HepG2 (cell line): ENCODE measurements at regions not wholly inside any gene's neighbourhood (a gene's known extent, or its start where the extent isn't known, plus 50 kb on each side); places are given as distances from the start of the nearest gene placed in this dataset.

Experiments used
- ATAC-seq: fragments of 200-7000 bp; cut with Tn5 transposase; 3 replicates; pipeline ENCODE4 v1.9.1; 2020; ENCODE audit warnings: mild to moderate bottlenecking, moderate library complexity
- BruUV-seq: library from RNA; stranded (reverse); fragments of 400-500 nt; replicated peaks from 2 replicates; lab custom pipeline; 2021; lab: Mats Ljungman, UMichigan
- CTCF ChIA-PET: fragments of 300-600 bp; formaldehyde crosslinking; extraction: SDS; loops from one replicate; lab custom pipeline; 2021; ENCODE audit warnings: low total read pairs, inconsistent platforms, low intra/inter-chr PET ratio; lab: Yijun Ruan, JAX
- POLR2A ChIA-PET: fragments of 350-600 bp; sonication (Branson Sonifier 250); formaldehyde crosslinking; loops from one replicate; lab custom pipeline; 2020; ENCODE audit warnings: antibody characterized with exemption, inconsistent platforms; lab: Yijun Ruan, JAX
- DNase-seq: peaks from one replicate; pipeline ENCODE4 v3.0.0-alpha.2; 2015; ENCODE audit warnings: low spot score
- FAIRE-seq: peaks from 3 replicates; lab custom pipeline; 2011; peaks lifted over from hg19 to GRCh38; lab: Jason Lieb, UNC
- H2AFZ ChIP-seq: one replicate; pipeline ENCODE4 v1.6.1; 2011; ENCODE audit warnings: low read length, inconsistent platforms
- H3K27ac ChIP-seq: fragments of 300-600 bp; 3 replicates; pipeline ENCODE4 v1.8.0; 2011; ENCODE audit warnings: mixed run types, mild to moderate bottlenecking, mixed read lengths, low read length, inconsistent platforms; ENCODE audit not compliant: insufficient read depth; ENCODE audit errors: extremely low read length
- H3K27me3 ChIP-seq, 2 experiments: fragments of 200-600 bp in 1 of 2; 2 replicates in 1 of 2; 3 replicates in 1 of 2; pipeline versions ENCODE4 v1.6.0 to v1.8.0; 2011; ENCODE audit warnings: low read length in 2 of 2, mild to moderate bottlenecking in 2 of 2, moderate library complexity in 2 of 2, inconsistent platforms in 1 of 2; ENCODE audit not compliant: insufficient read depth in 2 of 2, control insufficient read depth in 1 of 2
- H3K36me3 ChIP-seq, 2 experiments: fragments of 200-600 bp in 1 of 2; replicated peaks in 1 of 2; 2 replicates in 1 of 2; 3 replicates in 1 of 2; pipeline versions ENCODE4 v1.5.1 to v1.8.0; 2011; ENCODE audit warnings: low read length in 2 of 2, inconsistent platforms in 1 of 2; ENCODE audit not compliant: insufficient read depth in 2 of 2, control insufficient read depth in 1 of 2
- H3K4me1 ChIP-seq: 2 replicates; pipeline ENCODE4 v1.5.1; 2012; ENCODE audit warnings: low read length, inconsistent platforms; ENCODE audit not compliant: insufficient read depth
- H3K4me2 ChIP-seq: 2 replicates; pipeline ENCODE4 v1.6.0; 2011; ENCODE audit warnings: low read depth, low read length, inconsistent platforms
- H3K4me3 ChIP-seq, 3 experiments: fragments of 200-600 bp in 1 of 3; sonication (generic), shearing (Covaris generic) in 1 of 3; replicated peaks in 1 of 3; 2 replicates each; pipeline ENCODE4 v1.5.1; 2011 to 2016; ENCODE audit warnings: low read length in 3 of 3, inconsistent platforms in 2 of 3, low read depth in 2 of 3, mild to moderate bottlenecking in 2 of 3, control low read depth in 1 of 3, mixed read lengths in 1 of 3; ENCODE audit not compliant: insufficient read depth in 1 of 3
- H3K79me2 ChIP-seq: one replicate; pipeline ENCODE4 v1.6.1; 2011; ENCODE audit warnings: low read length, inconsistent platforms; ENCODE audit not compliant: insufficient read depth
- H3K9ac ChIP-seq: 2 replicates; pipeline ENCODE4 v1.6.0; 2011; ENCODE audit warnings: mild to moderate bottlenecking, low read depth, low read length, inconsistent platforms; ENCODE audit not compliant: insufficient read depth
- H3K9me3 ChIP-seq: 2 replicates; pipeline ENCODE4 v1.5.1; 2012; ENCODE audit warnings: mild to moderate bottlenecking, low read length
- H4K20me1 ChIP-seq: 2 replicates; pipeline ENCODE4 v1.6.0; 2011; ENCODE audit warnings: inconsistent platforms, mild to moderate bottlenecking, low read length, moderate library complexity; ENCODE audit not compliant: insufficient read depth
- AHDC1 ChIP-seq: sonication (generic); formaldehyde crosslinking; IDR thresholded peaks from 2 replicates; pipeline ENCODE4 v1.5.1; 2020; ENCODE audit warnings: mild to moderate bottlenecking, missing genetic modification reagents, borderline replicate concordance
- CCAR2 ChIP-seq: fragments of 200-400 bp; formaldehyde crosslinking; optimal IDR thresholded peaks from 2 replicates; pipeline ENCODE3; 2018; ENCODE audit warnings: low read depth, mild to moderate bottlenecking, low read length, moderate library complexity
- CENPX ChIP-seq: sonication (generic); formaldehyde crosslinking; IDR thresholded peaks from 2 replicates; pipeline ENCODE4 v1.9.0; 2021; ENCODE audit warnings: mild to moderate bottlenecking, missing genetic modification reagents, moderate library complexity
- DNMT3B ChIP-seq: conservative IDR thresholded peaks from 2 replicates; pipeline ENCODE4 v1.6.1; 2016; ENCODE audit warnings: missing biosample characterization, control low read depth
- NAIF1 ChIP-seq: sonication (generic); formaldehyde crosslinking; IDR thresholded peaks from 2 replicates; pipeline ENCODE4 v1.5.0; 2020; ENCODE audit warnings: mild to moderate bottlenecking, missing genetic modification reagents, borderline replicate concordance
- POLR2G ChIP-seq: fragments of 200-400 bp; formaldehyde crosslinking; IDR thresholded peaks from 2 replicates; pipeline ENCODE4 v1.6.1; 2018; ENCODE audit warnings: mild to moderate bottlenecking, low read depth, low read length, moderate library complexity
- ZBTB4 ChIP-seq: sonication (generic); formaldehyde crosslinking; IDR thresholded peaks from 2 replicates; pipeline ENCODE4 v1.4.0; 2020; ENCODE audit warnings: missing genetic modification reagents, mild to moderate bottlenecking, borderline replicate concordance
- ZNF484 ChIP-seq: sonication (generic); formaldehyde crosslinking; IDR thresholded peaks from 2 replicates; pipeline ENCODE4 v1.5.1; 2020; ENCODE audit warnings: mild to moderate bottlenecking, low read depth, missing genetic modification reagents, borderline replicate concordance
- ZNF709 ChIP-seq: sonication (generic); formaldehyde crosslinking; IDR thresholded peaks from 2 replicates; pipeline ENCODE4 v1.5.0; 2020; ENCODE audit warnings: mild to moderate bottlenecking, missing genetic modification reagents
- ZNF75D ChIP-seq: sonication (generic); formaldehyde crosslinking; IDR thresholded peaks from 2 replicates; pipeline ENCODE4 v1.8.1; 2023; ENCODE audit warnings: missing genetic modification reagents, mild to moderate bottlenecking, borderline replicate concordance
- ZSCAN25 ChIP-seq: sonication (generic); formaldehyde crosslinking; IDR thresholded peaks from 2 replicates; pipeline ENCODE4 v1.8.0; 2022; ENCODE audit warnings: mild to moderate bottlenecking, missing genetic modification reagents
- WGBS: methylation state at CpG from one replicate; pipeline ENCODE4 v1.1.6; 2017; ENCODE audit warnings: low lambda C conversion rate; 5-methylcytosine and 5-hydroxymethylcytosine counted together
- in situ Hi-C: cut with HindIII; loops from 2 replicates; pipeline ENCODE4 v1.10.0; 2017; ENCODE audit warnings: low pct_unique_long_range_greater_than_20kb; ENCODE audit not compliant: extremely low pct_ligation_motif_present
- intact Hi-C: fragments of 100-400 bp; cut with micrococcal nuclease; formaldehyde crosslinking; loops from one replicate; pipeline ENCODE4 v1.10.0; 2022; ENCODE audit not compliant: unreplicated experiment

GRCh38 chr3:187507905-187508304 lies 139.7 kb downstream of the RTP4 start:
- POLR2A ChIA-PET = no interaction called here
- in situ Hi-C loops = no loop called here
- FAIRE-seq = no peak

More at GRCh38 chr3:187507905-187508304, 139.7 kb downstream of the RTP4 start:
- DNase-seq (no peak), ATAC-seq (no peak)
- Histone ChIP-seq H3K9me3 (no peaks in the 10 kb centered on the region), H3K36me3 (no peaks in the 10 kb centered on the region), H3K27ac (no peak overlapping the region), H3K79me2 (no peaks in the 10 kb centered on the region), H2AFZ (no peak overlapping the region), H3K4me1 (peaks cover 11% of the 10 kb centered on the region; the same call in 1 of the 2 replicates), H3K4me2 (no peak overlapping the region; the same call in 1 of the 2 replicates), H4K20me1 (no peaks in the 10 kb centered on the region), H3K27me3 (no peaks in the 10 kb centered on the region; a peak in 1 of 5 replicates), H3K4me3 (no peak overlapping the region), H3K9ac (no peak overlapping the region)
- WGBS = under 1% methylated on average over 5 of the region's 5 CpGs
- BruUV-seq = no TSS peak
- CTCF ChIA-PET = no interaction called here
- intact Hi-C loops = loop anchor here (2.0 kb wide), 1 partner anchor 171 kb away; no protein-coding TSS in a partner anchor
- TF ChIP-seq AHDC1 = no peak
- TF ChIP-seq ZBTB4 = no peak
- no peak for TF ChIP-seq POLR2G
- no peak for TF ChIP-seq ZSCAN25 (CRISPR knock-in tag)
- no peak for TF ChIP-seq ZNF75D (CRISPR knock-in tag)
- TF ChIP-seq CENPX = no peak
- no peak for TF ChIP-seq NAIF1 (CRISPR knock-in tag)
- TF ChIP-seq DNMT3B (CRISPR knock-in tag) = no peak
- TF ChIP-seq ZNF709 (CRISPR knock-in tag) = no peak
- no peak for TF ChIP-seq CCAR2
- no peak for TF ChIP-seq ZNF484 (CRISPR knock-in tag)
